ENCODE measurements at regions not wholly inside any gene's neighbourhood (a gene's known extent, or its start where the extent isn't known, plus 50 kb on each side); places are given as distances from the start of the nearest gene placed in this dataset.
"Not testable (repeated sequence)": the region's sequence is repeated elsewhere in the genome, so short reads cannot be mapped to it uniquely, and the experiment has no call there.

GRCh38 chr18:8911408-8912340 is 190.8 kb upstream of the NDUFV2 start:
- in situ Hi-C loops (cut with HindIII; ENCODE audit: low pct_unique_long_range_greater_than_20kb, low sequenced_read_pairs): no loop called here
- no peak for DNase-seq (ENCODE audit: low read depth)

GRCh38 chr18:8912348-8913326 is 189.9 kb upstream of the NDUFV2 start:
- DNase-seq (ENCODE audit: low read depth): no peak
- in situ Hi-C loops (cut with HindIII; ENCODE audit: low pct_unique_long_range_greater_than_20kb, low sequenced_read_pairs): no loop called here

- DNase-seq (ENCODE audit: low read depth); in situ Hi-C loops (cut with HindIII; ENCODE audit: low pct_unique_long_range_greater_than_20kb, low sequenced_read_pairs): not testable (repeated sequence)
These were observed 188.7 kb upstream of the NDUFV2 start for GRCh38 chr18:8913606-8914403.

GRCh38 chr18:8914404-8915264 is 187.9 kb upstream of the NDUFV2 start:
- DNase-seq (ENCODE audit: low read depth); in situ Hi-C loops (cut with HindIII; ENCODE audit: low pct_unique_long_range_greater_than_20kb, low sequenced_read_pairs): not testable (repeated sequence)

GRCh38 chr18:8920856-8921787 is 181.4 kb upstream of the NDUFV2 start:
- in situ Hi-C loops (cut with HindIII; ENCODE audit: low pct_unique_long_range_greater_than_20kb, low sequenced_read_pairs); DNase-seq (ENCODE audit: low read depth): not testable (repeated sequence)

- no peak for DNase-seq (ENCODE audit: low read depth)
- in situ Hi-C loops (cut with HindIII; ENCODE audit: low pct_unique_long_range_greater_than_20kb, low sequenced_read_pairs): no loop called here
These were observed 176.0 kb upstream of the NDUFV2 start for GRCh38 chr18:8926464-8926863.

- in situ Hi-C loops (cut with HindIII; ENCODE audit: low pct_unique_long_range_greater_than_20kb, low sequenced_read_pairs): no loop called here
- DNase-seq (ENCODE audit: low read depth): no peak
These were observed 174.5 kb upstream of the NDUFV2 start for GRCh38 chr18:8928044-8928443.

- DNase-seq (ENCODE audit: low read depth): no peak
- in situ Hi-C loops (cut with HindIII; ENCODE audit: low pct_unique_long_range_greater_than_20kb, low sequenced_read_pairs): no loop called here
These were observed 173.4 kb upstream of the NDUFV2 start for GRCh38 chr18:8928847-8929780.

GRCh38 chr18:8930990-8931616 is 171.4 kb upstream of the NDUFV2 start:
- no peak for DNase-seq (ENCODE audit: low read depth)
- in situ Hi-C loops (cut with HindIII; ENCODE audit: low pct_unique_long_range_greater_than_20kb, low sequenced_read_pairs): no loop called here

- no peak for DNase-seq (ENCODE audit: low read depth)
- in situ Hi-C loops (cut with HindIII; ENCODE audit: low pct_unique_long_range_greater_than_20kb, low sequenced_read_pairs): no loop called here
These were observed 169.6 kb upstream of the NDUFV2 start for GRCh38 chr18:8932866-8933265.

GRCh38 chr18:8933714-8934284 is 168.7 kb upstream of the NDUFV2 start:
- DNase-seq (ENCODE audit: low read depth): no peak

GRCh38 chr18:8935346-8935745 is 167.2 kb upstream of the NDUFV2 start:
- in situ Hi-C loops (cut with HindIII; ENCODE audit: low pct_unique_long_range_greater_than_20kb, low sequenced_read_pairs): not testable (repeated sequence)

More at GRCh38 chr18:8933714-8934284, 168.7 kb upstream of the NDUFV2 start:
- in situ Hi-C loops (cut with HindIII; ENCODE audit: low pct_unique_long_range_greater_than_20kb, low sequenced_read_pairs): no loop called here

GRCh38 chr18:8936619-8937018 is 165.9 kb upstream of the NDUFV2 start:
- in situ Hi-C loops (cut with HindIII; ENCODE audit: low pct_unique_long_range_greater_than_20kb, low sequenced_read_pairs): no loop called here
- no peak for DNase-seq (ENCODE audit: low read depth)

More at GRCh38 chr18:8935346-8935745, 167.2 kb upstream of the NDUFV2 start:
- DNase-seq (ENCODE audit: low read depth): not testable (repeated sequence)

Data from Caki2 (cell line).